H1 (cell line): ENCODE measurements at regions not wholly inside any gene's neighbourhood (a gene's known extent, or its start where the extent isn't known, plus 50 kb on each side); places are given as distances from the start of the nearest gene placed in this dataset.

ENCODE experiments used
- CTCF ChIA-PET: fragments of 300-600 bp; sonication (Branson Sonifier 250); formaldehyde crosslinking; loops from one replicate; lab custom pipeline; 2021; ENCODE audit not compliant: partially characterized antibody; lab: Charles Lee
- POLR2A ChIA-PET: fragments of 300-600 bp; sonication (Branson Sonifier 250); formaldehyde crosslinking; loops from one replicate; lab custom pipeline; 2021; ENCODE audit warnings: inconsistent platforms; ENCODE audit not compliant: partially characterized antibody; lab: Charles Lee
- DNase-seq, 2 experiments: peaks; one replicate each; pipeline versions ENCODE4 v3.0.0 to v3.0.0-alpha.2; 2010 to 2022; ENCODE audit warnings: low spot score in 2 of 2, low read depth in 1 of 2, mixed read lengths in 1 of 2
- FAIRE-seq: peaks from 2 replicates; lab custom pipeline; 2011; peaks lifted over from hg19 to GRCh38; lab: Jason Lieb, UNC
- H2AFZ ChIP-seq: 2 replicates; pipeline ENCODE4 v1.8.1; 2012; ENCODE audit warnings: low read length, inconsistent platforms
- H2AK5ac ChIP-seq: 2 replicates; pipeline ENCODE4 v1.6.1; 2013; ENCODE audit warnings: low read depth, low read length
- H2BK120ac ChIP-seq: replicated peaks from 2 replicates; pipeline ENCODE3; 2013; ENCODE audit warnings: low read depth, low read length, inconsistent platforms
- H2BK12ac ChIP-seq: 2 replicates; pipeline ENCODE4 v1.6.1; 2013; ENCODE audit warnings: low read depth, low read length
- H2BK15ac ChIP-seq: 2 replicates; pipeline ENCODE4 v1.6.1; 2013; ENCODE audit warnings: low read length
- H2BK20ac ChIP-seq: 2 replicates; pipeline ENCODE4 v1.6.1; 2013; ENCODE audit warnings: low read length
- H2BK5ac ChIP-seq: 2 replicates; pipeline ENCODE4 v1.6.1; 2013; ENCODE audit warnings: low read depth, low read length
- H3K14ac ChIP-seq: 2 replicates; pipeline ENCODE4 v1.6.1; 2013; ENCODE audit warnings: inconsistent platforms; ENCODE audit not compliant: insufficient read length
- H3K18ac ChIP-seq: 2 replicates; pipeline ENCODE4 v1.6.1; 2013; ENCODE audit warnings: low read length; ENCODE audit errors: extremely low read depth
- H3K23ac ChIP-seq: 2 replicates; pipeline ENCODE4 v1.6.1; 2013; ENCODE audit warnings: inconsistent platforms; ENCODE audit not compliant: insufficient read length
- H3K23me2 ChIP-seq: 2 replicates; pipeline ENCODE4 v1.6.1; 2013; ENCODE audit warnings: low read depth, low read length
- H3K27ac ChIP-seq: 2 replicates; pipeline ENCODE4 v1.6.1; 2011; ENCODE audit warnings: low read depth, low read length, inconsistent platforms
- H3K27me3 ChIP-seq, 4 experiments: replicated peaks in 1 of 4; 1 replicate in 1 of 4; 2 replicates in 3 of 4; pipeline versions ENCODE4 v1.6.1 to v1.8.1; 2011 to 2013; ENCODE audit warnings: low read length in 3 of 4, mild to moderate bottlenecking in 3 of 4, inconsistent platforms in 2 of 4, mixed read lengths in 2 of 4, moderate library complexity in 1 of 4; ENCODE audit not compliant: control insufficient read depth in 3 of 4, insufficient read depth in 3 of 4; ENCODE audit errors: extremely low read depth in 1 of 4
- H3K36me3 ChIP-seq, 4 experiments: 2 replicates each; pipeline versions ENCODE4 v1.6.1 to v1.8.1; 2011 to 2013; ENCODE audit warnings: mild to moderate bottlenecking in 4 of 4, low read length in 3 of 4, moderate library complexity in 2 of 4, control low read depth in 1 of 4, inconsistent platforms in 1 of 4; ENCODE audit not compliant: insufficient read depth in 4 of 4, control insufficient read depth in 2 of 4
- H3K4ac ChIP-seq: replicated peaks from 2 replicates; pipeline ENCODE3; 2013; ENCODE audit warnings: low read length, low read depth, mixed read lengths, inconsistent platforms; ENCODE audit not compliant: insufficient read length
- H3K4me1 ChIP-seq, 4 experiments: replicated peaks in 1 of 4; 1 replicate in 1 of 4; 2 replicates in 3 of 4; pipeline versions ENCODE4 v1.6.1 to v1.8.1; 2011 to 2013; ENCODE audit warnings: low read length in 3 of 4, inconsistent platforms in 2 of 4, mixed read lengths in 1 of 4; ENCODE audit not compliant: insufficient read depth in 4 of 4, control insufficient read depth in 3 of 4
- H3K4me2 ChIP-seq, 2 experiments: 2 replicates each; pipeline versions ENCODE4 v1.6.1 to v1.8.1; 2011 to 2013; ENCODE audit warnings: low read depth in 2 of 2, low read length in 2 of 2, control low read depth in 1 of 2, inconsistent platforms in 1 of 2, mild to moderate bottlenecking in 1 of 2; ENCODE audit not compliant: insufficient read depth in 1 of 2
- H3K4me3 ChIP-seq, 4 experiments: fragments of 200-600, 300-600 bp in 1 of 4; sonication (generic), shearing (Covaris generic), sonication (Bioruptor Twin) in 1 of 4; 2 replicates each; pipeline versions ENCODE4 v1.5.1 to v1.8.1; 2011 to 2016; ENCODE audit warnings: low read length in 4 of 4, low read depth in 3 of 4, control low read depth in 2 of 4, inconsistent platforms in 2 of 4, mild to moderate bottlenecking in 2 of 4, mixed read lengths in 1 of 4, moderate library complexity in 1 of 4; ENCODE audit not compliant: insufficient read depth in 2 of 4; ENCODE audit errors: extremely low read depth in 1 of 4
- H3K56ac ChIP-seq: replicated peaks from 2 replicates; pipeline ENCODE3; 2013; ENCODE audit warnings: low read depth, mild to moderate bottlenecking, mixed read lengths, low read length, inconsistent platforms; ENCODE audit not compliant: insufficient read length
- H3K79me1 ChIP-seq: 2 replicates; pipeline ENCODE4 v1.6.1; 2013; ENCODE audit warnings: low read depth, low read length, control low read depth
- H3K79me2 ChIP-seq, 2 experiments: 2 replicates each; pipeline versions ENCODE4 v1.6.1 to v1.8.1; 2012 to 2013; ENCODE audit warnings: low read length in 2 of 2, mild to moderate bottlenecking in 2 of 2, inconsistent platforms in 1 of 2; ENCODE audit not compliant: insufficient read depth in 2 of 2, control insufficient read depth in 1 of 2
- H3K9ac ChIP-seq, 4 experiments: replicated peaks in 1 of 4; 1 replicate in 1 of 4; 2 replicates in 3 of 4; pipeline versions ENCODE4 v1.6.1 to v1.8.1; 2011 to 2013; ENCODE audit warnings: low read depth in 3 of 4, low read length in 3 of 4, control low read depth in 2 of 4, mild to moderate bottlenecking in 2 of 4, moderate library complexity in 2 of 4, inconsistent platforms in 1 of 4; ENCODE audit errors: extremely low read depth in 1 of 4
- H3K9me3 ChIP-seq, 2 experiments: 2 replicates each; pipeline versions ENCODE4 v1.6.1 to v1.8.1; 2012 to 2013; ENCODE audit warnings: mild to moderate bottlenecking in 2 of 2, moderate library complexity in 2 of 2, control low read depth in 1 of 2, inconsistent platforms in 1 of 2, low read depth in 1 of 2, low read length in 1 of 2, mixed read lengths in 1 of 2; ENCODE audit not compliant: insufficient read depth in 2 of 2
- H4K20me1 ChIP-seq, 2 experiments: replicated peaks in 1 of 2; 2 replicates each; pipeline versions ENCODE3 to v1.8.1; 2011 to 2013; ENCODE audit warnings: inconsistent platforms in 2 of 2, low read length in 2 of 2, mild to moderate bottlenecking in 1 of 2; ENCODE audit not compliant: insufficient read depth in 2 of 2, control insufficient read depth in 1 of 2
- H4K5ac ChIP-seq: 2 replicates; pipeline ENCODE4 v1.6.1; 2013; ENCODE audit warnings: low read length, low read depth, mixed read lengths, inconsistent platforms; ENCODE audit not compliant: insufficient read length
- H4K8ac ChIP-seq: 2 replicates; pipeline ENCODE4 v1.8.0; 2013; ENCODE audit warnings: mild to moderate bottlenecking, moderate library complexity, low read length, inconsistent platforms; ENCODE audit not compliant: insufficient read depth; ENCODE audit errors: extremely low read depth
- H4K91ac ChIP-seq: replicated peaks from 2 replicates; pipeline ENCODE3; 2013; ENCODE audit warnings: low read length, mixed read lengths, inconsistent platforms; ENCODE audit not compliant: insufficient read length
- CHD1 ChIP-seq: IDR thresholded peaks from 2 replicates; pipeline ENCODE4 v1.6.1; 2012; ENCODE audit warnings: low read depth, low read length, improper control_type of control experiment
- EGR1 ChIP-seq: IDR thresholded peaks from 2 replicates; pipeline ENCODE4 v1.6.1; 2011; ENCODE audit warnings: low read depth, low read length, borderline replicate concordance
- GABPA ChIP-seq: IDR thresholded peaks from 2 replicates; pipeline ENCODE4 v1.6.1; 2011; ENCODE audit warnings: mild to moderate bottlenecking, low read length, moderate library complexity, borderline replicate concordance; ENCODE audit not compliant: insufficient read depth
- NANOG ChIP-seq: IDR thresholded peaks from 2 replicates; pipeline ENCODE4 v1.6.1; 2011; ENCODE audit warnings: low read length, low read depth, mild to moderate bottlenecking, inconsistent platforms; ENCODE audit not compliant: insufficient read depth, poor library complexity, severe bottlenecking
- RNF2 ChIP-seq: fragments of 200-900, 300-1000 bp; sonication (generic); IDR thresholded peaks from 2 replicates; pipeline ENCODE4 v1.7.1; 2016; ENCODE audit warnings: borderline replicate concordance, low read depth, mild to moderate bottlenecking, antibody characterized with exemption, low read length; ENCODE audit not compliant: poor library complexity, severe bottlenecking; ENCODE audit errors: missing control alignments
- TEAD4 ChIP-seq: IDR thresholded peaks from 2 replicates; pipeline ENCODE4 v1.6.1; 2012; ENCODE audit warnings: low read depth, low read length, inconsistent platforms, mixed read lengths
- WGBS, 2 experiments: shearing (Covaris generic) in 1 of 2; methylation state at CpG; one replicate each; pipeline versions ENCODE4 v1.1.6 to v1.1.7; 2013 to 2015; ENCODE audit warnings: low lambda C conversion rate in 2 of 2, mixed read lengths in 2 of 2, inconsistent platforms in 1 of 2, low coverage in 1 of 2, missing lambda C conversion rate in 1 of 2; ENCODE audit not compliant: insufficient replicate concordance in 2 of 2, insufficient coverage in 1 of 2, insufficient read length in 1 of 2; ENCODE audit errors: extremely low coverage in 1 of 2, missing lambda C conversion rate in 1 of 2; 5-methylcytosine and 5-hydroxymethylcytosine counted together

DNA sequence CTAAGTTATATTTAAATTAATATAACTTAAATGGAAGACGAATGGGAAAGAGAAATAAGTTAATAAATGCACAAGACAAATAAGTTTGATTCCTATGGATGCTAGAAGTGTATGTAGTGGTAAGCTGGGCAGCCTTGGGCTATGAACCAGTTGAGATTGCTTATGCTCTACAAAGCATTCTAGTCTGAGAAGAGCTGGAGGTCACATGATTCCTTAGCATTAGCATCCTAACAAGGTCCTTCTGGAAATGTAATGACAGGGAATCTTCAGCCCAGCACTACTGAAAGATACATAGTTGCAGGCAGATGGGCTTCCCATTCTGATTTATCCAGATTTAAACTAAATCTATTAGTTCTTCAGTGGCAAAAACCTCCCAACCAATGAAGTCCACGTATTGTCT is 102.3 kb upstream of the ESRRG start:
- DNase-seq (no peak), FAIRE-seq (no peak)
- no peak overlapping the region for H3K4me3 ChIP-seq
- no peak overlapping the region for H3K18ac ChIP-seq
- no peak overlapping the region for H2BK120ac ChIP-seq
- no peak overlapping the region for H2AFZ ChIP-seq
- H3K36me3 ChIP-seq, result no peaks in the 10 kb centered on the region
- no peak overlapping the region for H2BK12ac ChIP-seq
- no peaks in the 10 kb centered on the region for H3K23me2 ChIP-seq
- no peak overlapping the region for H3K4ac ChIP-seq
- H4K5ac ChIP-seq, result no peak overlapping the region
- TF ChIP-seq RNF2 (no peak), EGR1 (no peak), TEAD4 (no peak), NANOG (no peak), GABPA (no peak), CHD1 (no peak)
- TF ChIP-seq, all 59 proteins: peak for 0
- Histone ChIP-seq H2BK20ac (no peak overlapping the region), H4K91ac (no peak overlapping the region), H4K20me1 (no peaks in the 10 kb centered on the region), H3K56ac (no peak overlapping the region), H4K8ac (no peak overlapping the region), H2BK5ac (no peak overlapping the region), H3K27me3 (peaks cover 0 to 1% (median 0%) of the 10 kb centered on the region in 4 experiments; a peak in 1 of 7 replicates), H3K23ac (no peak overlapping the region), H3K9me3 (no peaks in the 10 kb centered on the region), H3K79me1 (no peaks in the 10 kb centered on the region), H3K4me1 (peaks cover 0 to 8% (median 3%) of the 10 kb centered on the region in 4 experiments; a peak in 2 of 7 replicates), H3K4me2 (no peak overlapping the region), H3K14ac (no peak overlapping the region), H3K79me2 (no peaks in the 10 kb centered on the region), H2AK5ac (no peak overlapping the region), H3K27ac (no peak overlapping the region), H3K9ac (no peak overlapping the region), H2BK15ac (no peak overlapping the region)
- POLR2A ChIA-PET, result no interaction called here
- CTCF ChIA-PET, result interaction anchor here (0.8 kb wide), 1 partner anchor 50 kb away, joined by 4 read pairs; no protein-coding TSS in a partner anchor
- WGBS, 2 experiments, result 91% methylated on average over 2 of the region's 2 CpGs; no CpG with 5 or more reads in 1 of the 2 experiments
